ENCODE measurements at regions not wholly inside any gene's neighbourhood (a gene's known extent, or its start where the extent isn't known, plus 50 kb on each side); places are given as distances from the start of the nearest gene placed in this dataset.
"Not testable (repeated sequence)": the region's sequence is repeated elsewhere in the genome, so short reads cannot be mapped to it uniquely, and the experiment has no call there.

DNA sequence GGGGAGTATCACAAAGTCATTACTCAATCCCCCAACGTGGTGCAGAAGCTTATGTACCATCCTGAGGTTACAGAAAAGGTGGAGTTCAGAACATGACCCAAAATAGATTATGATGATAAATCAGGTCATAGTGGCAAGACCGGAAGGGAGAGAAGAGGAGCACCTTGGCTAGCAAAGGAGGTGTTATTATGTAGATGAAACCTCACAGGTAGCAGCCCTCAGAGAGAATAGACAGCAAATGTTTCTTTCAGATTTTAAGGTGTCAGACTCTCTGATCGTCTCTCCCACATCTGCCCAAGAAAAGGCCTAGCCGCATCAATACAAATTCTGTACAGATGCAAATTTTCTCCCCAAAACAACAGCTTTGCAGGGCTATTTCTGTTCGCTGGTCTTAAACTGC, 88.3 kb upstream of the SEMA3D start:
- H3K9me3 ChIP-seq: no peaks in the 10 kb centered on the region
- H3K4me3 ChIP-seq: no peak overlapping the region
- WGBS, 2 donors (ENCODE audit: low coverage in 1 of 2): 64 to 73% methylated on average over 5 of the region's 5 CpGs
- TF ChIP-seq POLR2A (IDR thresholded peaks at IDR 0.05) (no peak), POLR2AphosphoS5 (IDR thresholded peaks at IDR 0.05) (no peak), EP300 (IDR thresholded peaks at IDR 0.05; ENCODE audit: low read depth) (no peak)
- TF ChIP-seq, protein P1, sequence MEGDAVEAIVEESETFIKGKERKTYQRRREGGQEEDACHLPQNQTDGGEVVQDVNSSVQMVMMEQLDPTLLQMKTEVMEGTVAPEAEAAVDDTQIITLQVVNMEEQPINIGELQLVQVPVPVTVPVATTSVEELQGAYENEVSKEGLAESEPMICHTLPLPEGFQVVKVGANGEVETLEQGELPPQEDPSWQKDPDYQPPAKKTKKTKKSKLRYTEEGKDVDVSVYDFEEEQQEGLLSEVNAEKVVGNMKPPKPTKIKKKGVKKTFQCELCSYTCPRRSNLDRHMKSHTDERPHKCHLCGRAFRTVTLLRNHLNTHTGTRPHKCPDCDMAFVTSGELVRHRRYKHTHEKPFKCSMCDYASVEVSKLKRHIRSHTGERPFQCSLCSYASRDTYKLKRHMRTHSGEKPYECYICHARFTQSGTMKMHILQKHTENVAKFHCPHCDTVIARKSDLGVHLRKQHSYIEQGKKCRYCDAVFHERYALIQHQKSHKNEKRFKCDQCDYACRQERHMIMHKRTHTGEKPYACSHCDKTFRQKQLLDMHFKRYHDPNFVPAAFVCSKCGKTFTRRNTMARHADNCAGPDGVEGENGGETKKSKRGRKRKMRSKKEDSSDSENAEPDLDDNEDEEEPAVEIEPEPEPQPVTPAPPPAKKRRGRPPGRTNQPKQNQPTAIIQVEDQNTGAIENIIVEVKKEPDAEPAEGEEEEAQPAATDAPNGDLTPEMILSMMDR (IDR thresholded peaks at IDR 0.05): no peak
- DNase-seq: no peak
- in situ Hi-C loops (cut with MboI; ENCODE audit: low pct_ligation_motif_present in 1 of 4, low pct_unique_long_range_greater_than_20kb in 1 of 4, low sequenced_read_pairs in 3 of 4) (no loop called here), intact Hi-C loops (cut with DNase I; ENCODE audit: low total_unique reads) (no loop called here)
- H3K27ac ChIP-seq: no peak overlapping the region
- H3K36me3 ChIP-seq: no peaks in the 10 kb centered on the region
- no peaks in the 10 kb centered on the region for H3K27me3 ChIP-seq
- no peaks in the 10 kb centered on the region for H3K4me1 ChIP-seq

DNA sequence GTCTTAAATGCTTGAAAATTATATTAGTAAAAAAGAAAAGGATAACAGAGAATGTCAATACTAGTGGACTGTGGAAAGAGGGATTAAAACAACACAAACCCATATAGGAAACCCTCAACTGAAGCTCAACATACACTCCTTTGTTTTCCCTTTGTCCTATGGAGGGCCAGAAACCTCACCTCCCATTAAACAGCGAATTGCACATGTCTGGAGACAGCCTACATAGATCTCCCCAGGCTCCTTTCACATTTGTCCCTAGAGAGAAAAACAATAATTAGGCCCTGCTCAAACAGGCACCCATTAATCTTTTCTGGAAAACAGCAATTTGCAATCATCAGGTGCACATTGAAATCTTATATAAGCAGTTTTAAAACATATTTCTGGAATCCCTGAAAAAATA, 87.6 kb upstream of the SEMA3D start:
- Histone ChIP-seq H3K27ac (no peak overlapping the region), H3K4me3 (no peak overlapping the region), H3K4me1 (no peaks in the 10 kb centered on the region), H3K9me3 (no peaks in the 10 kb centered on the region), H3K36me3 (no peaks in the 10 kb centered on the region), H3K27me3 (no peaks in the 10 kb centered on the region)
- in situ Hi-C loops (cut with MboI; ENCODE audit: low pct_ligation_motif_present in 1 of 4, low pct_unique_long_range_greater_than_20kb in 1 of 4, low sequenced_read_pairs in 3 of 4) (no loop called here), intact Hi-C loops (cut with DNase I; ENCODE audit: low total_unique reads) (no loop called here)
- DNase-seq: no peak
- 50 to 57% methylated on average over 1 of the region's 1 CpG for WGBS, 2 donors (ENCODE audit: low coverage in 1 of 2)
- TF ChIP-seq, protein P1 (IDR thresholded peaks at IDR 0.05): no peak
- TF ChIP-seq EP300 (IDR thresholded peaks at IDR 0.05; ENCODE audit: low read depth) (no peak), POLR2AphosphoS5 (IDR thresholded peaks at IDR 0.05) (no peak), POLR2A (IDR thresholded peaks at IDR 0.05) (no peak)

DNA sequence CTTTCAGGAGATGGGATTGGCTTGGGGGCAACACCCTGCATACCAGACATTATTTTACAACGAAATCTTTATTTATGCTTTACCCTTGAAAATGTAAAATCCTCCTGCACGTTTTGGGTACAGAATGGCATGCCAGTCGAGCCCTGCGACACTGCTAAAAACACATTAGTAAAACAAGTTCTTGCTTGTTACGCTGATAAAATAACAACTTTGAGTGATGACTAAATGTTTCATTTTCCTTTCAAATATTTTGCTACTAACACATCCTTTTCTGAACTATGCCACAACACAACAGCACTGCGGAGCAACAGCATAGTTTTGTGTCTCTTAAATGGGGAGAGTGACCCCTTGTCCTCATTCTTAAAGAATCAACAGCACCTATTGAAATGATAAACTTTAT, 76.0 kb upstream of the SEMA3D start:
- Histone ChIP-seq H3K27me3 (no peaks in the 10 kb centered on the region), H3K4me3 (no peak overlapping the region), H3K36me3 (no peaks in the 10 kb centered on the region), H3K27ac (no peak overlapping the region), H3K9me3 (no peaks in the 10 kb centered on the region), H3K4me1 (no peaks in the 10 kb centered on the region)
- DNase-seq: no peak
- 57 to 69% methylated on average over 6 of the region's 6 CpGs for WGBS, 2 donors (ENCODE audit: low coverage in 1 of 2)
- no peak for TF ChIP-seq POLR2A (IDR thresholded peaks at IDR 0.05)
- no peak for TF ChIP-seq EP300 (IDR thresholded peaks at IDR 0.05; ENCODE audit: low read depth)
- no peak for TF ChIP-seq POLR2AphosphoS5 (IDR thresholded peaks at IDR 0.05)
- TF ChIP-seq, protein P1 (IDR thresholded peaks at IDR 0.05): no peak
- in situ Hi-C loops (cut with MboI; ENCODE audit: low pct_ligation_motif_present in 1 of 4, low pct_unique_long_range_greater_than_20kb in 1 of 4, low sequenced_read_pairs in 3 of 4) (no loop called here), intact Hi-C loops (cut with DNase I; ENCODE audit: low total_unique reads) (no loop called here)

DNA sequence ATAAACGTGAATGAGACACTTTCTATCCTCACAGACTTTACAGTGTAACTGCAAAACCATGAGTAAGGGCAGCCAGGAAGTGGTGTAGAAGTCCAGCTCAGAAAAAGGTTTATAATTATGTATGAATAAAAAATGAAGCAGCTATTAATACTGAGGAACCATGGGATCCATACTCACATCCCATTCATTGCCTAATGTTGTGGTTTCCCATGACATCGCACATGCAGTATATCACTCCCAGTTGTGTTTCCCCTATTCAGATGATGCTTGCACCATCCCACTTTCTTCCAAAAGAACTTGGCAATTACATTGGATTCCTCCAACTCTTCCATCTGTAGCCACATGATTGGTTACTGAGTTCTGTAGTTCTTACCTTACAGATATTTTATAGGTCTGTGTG, 74.5 kb upstream of the SEMA3D start:
- in situ Hi-C loops (cut with MboI; ENCODE audit: low pct_ligation_motif_present in 1 of 4, low pct_unique_long_range_greater_than_20kb in 1 of 4, low sequenced_read_pairs in 3 of 4) (no loop called here), intact Hi-C loops (cut with DNase I; ENCODE audit: low total_unique reads) (no loop called here)
- DNase-seq: no peak
- Histone ChIP-seq H3K4me3 (no peak overlapping the region), H3K36me3 (no peaks in the 10 kb centered on the region), H3K4me1 (no peaks in the 10 kb centered on the region), H3K9me3 (no peaks in the 10 kb centered on the region), H3K27me3 (no peaks in the 10 kb centered on the region), H3K27ac (no peak overlapping the region)
- no peak for TF ChIP-seq POLR2AphosphoS5 (IDR thresholded peaks at IDR 0.05)
- no peak for TF ChIP-seq EP300 (IDR thresholded peaks at IDR 0.05; ENCODE audit: low read depth)
- TF ChIP-seq, protein P1 (IDR thresholded peaks at IDR 0.05): no peak
- TF ChIP-seq POLR2A (IDR thresholded peaks at IDR 0.05): no peak
- WGBS, 2 donors (ENCODE audit: low coverage in 1 of 2): 71 to 83% methylated on average over 2 of the region's 2 CpGs

DNA sequence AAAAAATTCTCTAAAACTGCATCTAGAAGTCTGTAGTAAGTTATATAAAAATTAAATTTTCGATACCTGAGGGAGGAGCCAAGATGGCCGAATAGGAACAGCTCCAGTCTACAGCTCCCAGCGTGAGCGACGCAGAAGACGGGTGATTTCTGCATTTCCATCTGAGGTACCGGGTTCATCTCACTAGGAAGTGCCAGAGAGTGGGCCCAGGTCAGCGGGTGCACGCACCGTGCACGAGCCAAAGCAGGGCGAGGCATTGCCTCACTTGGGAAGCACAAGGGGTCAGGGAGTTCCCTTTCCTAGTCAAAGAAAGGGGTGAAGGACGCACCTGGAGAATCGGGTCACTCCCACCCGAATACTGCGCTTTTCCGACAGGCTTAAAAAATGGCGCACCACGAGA, 62.9 kb upstream of the SEMA3D start:
- H3K36me3 ChIP-seq; in situ Hi-C loops (cut with MboI; ENCODE audit: low pct_ligation_motif_present in 1 of 4, low pct_unique_long_range_greater_than_20kb in 1 of 4, low sequenced_read_pairs in 3 of 4); H3K9me3 ChIP-seq; H3K27me3 ChIP-seq; H3K4me1 ChIP-seq; DNase-seq; H3K4me3 ChIP-seq; H3K27ac ChIP-seq: not testable (repeated sequence)
- 94 to 95% methylated on average over 7 to 19 of the region's 19 CpGs for WGBS, 2 donors (ENCODE audit: low coverage in 1 of 2)
- intact Hi-C loops (cut with DNase I; ENCODE audit: low total_unique reads): loop anchor here (5.0 kb wide), 1 partner anchor 843 kb away; no protein-coding TSS in a partner anchor
